HFFc6 (cell line): ENCODE measurements at regions not wholly inside any gene's neighbourhood (a gene's known extent, or its start where the extent isn't known, plus 50 kb on each side); places are given as distances from the start of the nearest gene placed in this dataset.

Experiments
- DNase-seq: peaks from one replicate; pipeline ENCODE4 v3.0.0-alpha.2; 2018
- H3K27ac Mint-ChIP-seq: 2 replicates; pipeline ENCODE4 v1.8.0; 2020; ENCODE audit warnings: mild to moderate bottlenecking, mixed read lengths
- H3K27me3 Mint-ChIP-seq: 2 replicates; pipeline ENCODE4 v1.8.0; 2021; ENCODE audit warnings: mild to moderate bottlenecking, moderate library complexity, mixed read lengths; ENCODE audit not compliant: insufficient read depth
- H3K36me3 Mint-ChIP-seq: 2 replicates; pipeline ENCODE4 v1.8.0; 2021; ENCODE audit warnings: low read depth, mixed read lengths
- H3K4me1 Mint-ChIP-seq: 2 replicates; pipeline ENCODE4 v1.8.0; 2020; ENCODE audit warnings: low read depth, mixed read lengths
- H3K4me3 Mint-ChIP-seq: 2 replicates; pipeline ENCODE4 v1.8.0; 2020; ENCODE audit warnings: mild to moderate bottlenecking, moderate library complexity, mixed read lengths
- H3K9me3 Mint-ChIP-seq: 2 replicates; pipeline ENCODE4 v1.8.0; 2020; ENCODE audit warnings: mild to moderate bottlenecking, mixed read lengths
- TF ChIP-seq, protein P1 (sequence below): fragments of 200-600 bp; sonication (generic); IDR thresholded peaks from 2 replicates; pipeline ENCODE4 v1.5.0; 2021; ENCODE audit warnings: antibody characterized with exemption, mild to moderate bottlenecking

DNA sequence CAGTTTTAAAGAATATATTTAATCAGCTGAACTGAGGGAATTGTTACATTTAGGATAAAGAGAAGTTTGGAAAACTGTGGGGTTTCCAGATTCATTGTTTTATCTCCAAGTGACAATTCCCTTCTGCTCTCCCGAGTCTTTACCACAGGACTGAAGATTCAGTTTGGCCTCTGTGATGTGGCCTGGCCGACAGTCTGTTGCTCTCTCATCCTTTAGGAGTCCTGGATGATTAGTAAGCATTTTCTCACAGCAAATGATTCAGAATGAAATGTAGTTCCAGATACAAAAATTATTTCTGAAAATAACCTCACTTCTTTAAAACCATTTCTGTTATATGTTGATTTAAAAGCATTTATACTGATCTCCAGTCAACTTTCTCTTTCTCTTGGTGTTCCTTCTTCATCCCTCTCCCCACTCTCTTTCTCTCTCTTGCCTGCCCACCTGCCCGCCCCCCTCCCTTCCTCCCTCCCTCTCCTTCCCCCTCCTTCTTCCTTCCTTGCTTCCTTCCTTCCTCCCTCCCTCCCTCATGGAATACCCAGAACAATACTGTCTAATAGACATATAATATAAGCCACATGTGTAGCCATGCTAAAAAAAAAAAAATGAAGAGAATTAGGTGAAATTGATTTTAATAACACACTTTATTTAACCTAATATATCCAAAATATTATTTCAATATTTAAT, 254.9 kb downstream of the PRL start:
- Mint-ChIP-seq H3K4me1 (0 out of 2 replicates have a peak, but pooled peaks cover 10% of the 10 kb centered on the region), H3K36me3 (0 out of 2 replicates have a peak, but pooled peaks cover 8% of the 10 kb centered on the region), H3K27me3 (no peaks in the 10 kb centered on the region; the same call in 1 of the 2 replicates), H3K9me3 (peaks cover 11% of the 10 kb centered on the region), H3K4me3 (no peak overlapping the region), H3K27ac (peak overlapping the region; percentile 58)
- DNase-seq: peak; percentile 61
- TF ChIP-seq, protein P1, sequence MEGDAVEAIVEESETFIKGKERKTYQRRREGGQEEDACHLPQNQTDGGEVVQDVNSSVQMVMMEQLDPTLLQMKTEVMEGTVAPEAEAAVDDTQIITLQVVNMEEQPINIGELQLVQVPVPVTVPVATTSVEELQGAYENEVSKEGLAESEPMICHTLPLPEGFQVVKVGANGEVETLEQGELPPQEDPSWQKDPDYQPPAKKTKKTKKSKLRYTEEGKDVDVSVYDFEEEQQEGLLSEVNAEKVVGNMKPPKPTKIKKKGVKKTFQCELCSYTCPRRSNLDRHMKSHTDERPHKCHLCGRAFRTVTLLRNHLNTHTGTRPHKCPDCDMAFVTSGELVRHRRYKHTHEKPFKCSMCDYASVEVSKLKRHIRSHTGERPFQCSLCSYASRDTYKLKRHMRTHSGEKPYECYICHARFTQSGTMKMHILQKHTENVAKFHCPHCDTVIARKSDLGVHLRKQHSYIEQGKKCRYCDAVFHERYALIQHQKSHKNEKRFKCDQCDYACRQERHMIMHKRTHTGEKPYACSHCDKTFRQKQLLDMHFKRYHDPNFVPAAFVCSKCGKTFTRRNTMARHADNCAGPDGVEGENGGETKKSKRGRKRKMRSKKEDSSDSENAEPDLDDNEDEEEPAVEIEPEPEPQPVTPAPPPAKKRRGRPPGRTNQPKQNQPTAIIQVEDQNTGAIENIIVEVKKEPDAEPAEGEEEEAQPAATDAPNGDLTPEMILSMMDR: no peak

DNA sequence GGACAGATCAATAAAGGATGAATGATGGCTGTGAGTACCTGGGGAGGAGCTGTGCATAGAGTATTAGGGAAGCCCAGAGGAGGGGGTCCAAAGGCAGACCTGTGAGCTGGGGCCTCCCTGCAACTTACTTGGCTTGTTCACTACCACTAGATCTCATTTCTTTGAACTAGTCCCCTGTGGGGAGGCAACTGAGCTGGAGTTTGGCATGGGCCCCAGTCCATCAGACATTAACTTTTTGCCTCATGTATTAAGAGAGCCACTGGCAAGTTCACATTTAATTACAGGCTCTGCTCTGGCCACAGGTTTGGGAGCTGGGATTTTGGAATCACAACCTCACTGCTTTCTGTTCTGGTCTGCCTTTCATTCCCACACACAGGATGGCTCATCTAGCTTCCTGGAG, 254.1 kb downstream of the PRL start:
- H3K27me3 Mint-ChIP-seq: no peaks in the 10 kb centered on the region; the same call in 1 of the 2 replicates
- no peak overlapping the region for H3K27ac Mint-ChIP-seq
- 0 out of 2 replicates have a peak, but pooled peaks cover 8% of the 10 kb centered on the region for H3K36me3 Mint-ChIP-seq

DNA sequence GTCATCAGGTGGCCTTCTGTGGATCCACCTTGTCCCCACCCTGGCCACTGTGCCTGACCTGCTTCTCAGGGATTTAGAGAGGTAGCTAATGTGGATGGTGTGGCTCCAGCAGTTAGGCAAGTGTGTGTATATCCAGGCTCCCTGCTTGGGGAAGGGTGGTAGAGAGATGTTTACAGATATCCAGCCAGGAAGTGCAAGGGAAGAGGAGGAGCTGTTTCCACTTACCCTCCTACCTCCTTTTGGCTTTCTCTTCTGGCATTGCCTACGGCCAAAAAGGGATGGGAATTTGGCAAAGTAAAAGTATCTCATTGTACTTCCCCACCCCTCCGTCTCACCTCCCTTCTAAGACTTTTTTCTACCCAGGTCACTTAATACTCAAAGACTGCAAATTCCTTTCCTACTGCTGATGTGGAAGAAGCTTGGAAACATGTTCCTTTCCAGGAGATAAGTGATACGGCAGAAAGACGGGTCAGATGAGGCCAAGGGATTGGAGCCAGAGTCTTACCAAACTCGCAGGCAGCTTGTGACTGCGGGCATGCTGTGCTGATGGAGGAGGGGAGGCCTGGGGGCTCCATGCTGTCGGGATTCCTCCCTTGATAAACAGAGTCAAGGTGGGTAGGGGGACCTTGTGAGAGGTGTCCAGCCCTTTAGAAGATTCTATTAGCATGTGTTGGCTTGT, 253.4 kb downstream of the PRL start:
- 0 out of 2 replicates have a peak, but pooled peaks cover 10% of the 10 kb centered on the region for H3K4me1 Mint-ChIP-seq
- H3K9me3 Mint-ChIP-seq: peaks cover 11% of the 10 kb centered on the region
- TF ChIP-seq, protein P1: no peak
- H3K36me3 Mint-ChIP-seq: 0 out of 2 replicates have a peak, but pooled peaks cover 8% of the 10 kb centered on the region
- H3K4me3 Mint-ChIP-seq: no peak overlapping the region; the same call in 1 of the 2 replicates
- no peak overlapping the region for H3K27ac Mint-ChIP-seq
- DNase-seq: no peak
- H3K27me3 Mint-ChIP-seq: no peaks in the 10 kb centered on the region; the same call in 1 of the 2 replicates

More for the DNA sequence above, 254.1 kb downstream of the PRL start:
- H3K4me1 Mint-ChIP-seq: 0 out of 2 replicates have a peak, but pooled peaks cover 10% of the 10 kb centered on the region
- TF ChIP-seq, protein P1: no peak
- peaks cover 11% of the 10 kb centered on the region for H3K9me3 Mint-ChIP-seq
- no peak overlapping the region for H3K4me3 Mint-ChIP-seq
- DNase-seq: no peak

DNA sequence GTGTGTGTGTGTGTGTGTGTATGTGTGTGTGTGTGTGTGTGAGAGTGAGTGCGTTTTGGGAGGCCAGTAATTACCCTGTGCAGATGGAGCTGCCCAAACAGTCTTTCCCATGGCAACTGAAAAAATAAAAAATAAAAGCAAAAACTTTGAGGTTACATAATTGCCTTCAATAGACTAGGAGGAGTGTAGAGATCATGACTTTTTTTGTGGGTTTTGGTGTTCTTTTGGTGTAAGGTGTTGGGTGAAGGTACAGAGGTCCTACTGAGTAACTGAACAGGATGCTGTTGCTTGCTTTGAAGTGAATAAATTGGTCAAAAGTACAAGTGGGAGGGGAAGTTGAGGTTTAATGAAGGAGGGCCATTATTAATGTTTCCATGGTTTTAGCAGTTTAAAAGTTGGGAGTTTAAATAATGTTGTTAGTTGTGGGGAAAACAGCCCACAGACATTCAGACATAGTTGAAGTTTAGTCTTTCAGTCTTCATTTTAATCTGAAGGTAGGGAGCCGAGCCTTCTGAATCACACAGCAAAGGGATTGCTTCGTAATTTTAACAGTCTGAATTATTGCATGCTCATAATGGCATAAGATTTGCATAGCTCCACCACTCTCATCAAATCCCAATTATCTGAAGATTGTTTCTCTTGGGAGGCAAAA, 251.4 kb downstream of the PRL start:
- Mint-ChIP-seq H3K27me3 (no peaks in the 10 kb centered on the region; the same call in 1 of the 2 replicates), H3K27ac (no peak overlapping the region), H3K4me3 (no peak overlapping the region), H3K36me3 (0 out of 2 replicates have a peak, but pooled peaks cover 1% of the 10 kb centered on the region), H3K9me3 (peaks cover 2% of the 10 kb centered on the region), H3K4me1 (peaks cover 10% of the 10 kb centered on the region; the same call in 1 of the 2 replicates)
- TF ChIP-seq, protein P1: no peak
- DNase-seq: no peak

DNA sequence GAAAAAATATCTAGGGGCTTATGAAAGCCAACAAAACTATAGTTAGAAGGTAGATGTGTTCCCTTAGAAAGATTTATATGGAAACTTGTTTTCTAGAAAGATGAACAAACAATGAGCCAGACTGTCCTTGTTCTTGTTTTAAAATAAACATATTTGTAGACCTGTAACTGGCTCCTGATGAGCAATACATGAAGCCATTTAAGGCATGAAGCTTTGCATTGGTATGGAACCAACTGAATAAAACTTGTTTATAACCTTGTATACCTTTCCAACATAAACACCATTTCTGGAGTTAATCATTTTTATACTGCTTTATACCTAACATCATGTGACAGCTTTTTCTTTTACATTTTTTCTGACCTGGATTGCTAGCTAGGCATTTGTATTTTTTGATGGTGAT, 247.8 kb downstream of the PRL start:
- TF ChIP-seq, protein P1: no peak
- H3K27me3 Mint-ChIP-seq: no peaks in the 10 kb centered on the region; the same call in 1 of the 2 replicates
- no peaks in the 10 kb centered on the region for H3K36me3 Mint-ChIP-seq
- no peaks in the 10 kb centered on the region for H3K9me3 Mint-ChIP-seq
- DNase-seq: peak; percentile 5
- no peak overlapping the region for H3K4me3 Mint-ChIP-seq
- H3K4me1 Mint-ChIP-seq: no peaks in the 10 kb centered on the region; the same call in 1 of the 2 replicates
- H3K27ac Mint-ChIP-seq: no peak overlapping the region
